Left renal cortex interstitium (tissue), 4 donors: ENCODE measurements at regions not wholly inside any gene's neighbourhood (a gene's known extent, or its start where the extent isn't known, plus 50 kb on each side); places are given as distances from the start of the nearest gene placed in this dataset.
A peak's percentile ranks its signal among the peaks of the same experiment; 100 is the strongest.

Experiments
- DNase-seq, 4 donors: peaks; one replicate each; pipeline ENCODE4 v3.0.0-alpha.2; 2013; ENCODE audit warnings: low read depth in 4 of 4, low spot score in 2 of 4, missing footprints in 1 of 4

GRCh38 chr13:74084375-74084935, 49.7 kb downstream of the KLF12 start:
- DNase-seq: no peak

DNA sequence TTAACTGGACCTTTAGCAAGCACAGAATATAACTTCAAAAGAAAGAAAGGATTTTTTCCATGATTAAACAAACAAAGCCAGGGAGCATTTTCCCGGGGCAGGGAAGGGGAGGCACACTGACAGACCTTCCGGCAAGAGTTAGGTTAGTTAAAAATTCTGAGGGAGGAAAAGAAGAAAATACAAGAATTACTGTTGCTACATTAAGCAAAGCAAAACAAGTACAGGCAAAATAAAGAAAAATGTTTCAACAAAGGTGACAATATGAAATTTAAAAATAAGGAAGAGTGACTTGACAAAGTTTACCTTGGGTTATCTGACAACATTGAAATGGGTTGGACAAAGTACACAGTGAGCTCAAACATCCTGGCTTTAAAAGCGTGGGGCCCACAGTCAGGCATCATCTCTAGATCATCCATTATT, 51.5 kb downstream of the KLF12 start:
- DNase-seq: no peak

GRCh38 chr13:74080762-74081161, 53.4 kb downstream of the KLF12 start:
- no peak for DNase-seq

DNA sequence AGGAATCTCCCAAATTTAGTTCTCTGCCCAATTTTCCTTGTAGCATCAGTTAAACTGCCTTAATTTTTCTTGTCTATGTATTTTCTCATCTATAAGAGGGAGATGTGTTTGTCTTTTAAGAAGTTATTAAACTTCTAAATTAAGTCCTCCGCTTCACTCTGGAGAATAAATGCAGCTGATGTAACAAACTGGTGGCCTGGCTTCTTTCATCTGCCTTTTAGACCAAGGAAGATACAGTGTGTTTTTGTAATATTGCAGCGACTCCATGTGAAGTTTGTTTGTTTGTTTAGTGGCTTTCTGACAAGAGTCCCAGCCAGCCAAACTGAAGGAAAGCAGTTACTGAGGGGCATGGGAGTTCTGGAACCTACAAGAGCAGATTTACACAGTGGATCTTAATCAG, 56.4 kb downstream of the KLF12 start:
- DNase-seq: no peak

GRCh38 chr13:74077375-74077774, 56.8 kb downstream of the KLF12 start:
- no peak for DNase-seq

- no peak for DNase-seq
These were observed 59.5 kb downstream of the KLF12 start for GRCh38 chr13:74074723-74075122.

GRCh38 chr13:74073274-74073673, 60.9 kb downstream of the KLF12 start:
- no peak for DNase-seq

- no peak for DNase-seq
These were observed 63.7 kb downstream of the KLF12 start for GRCh38 chr13:74070513-74070912.

- no peak for DNase-seq
These were observed 64.1 kb downstream of the KLF12 start for GRCh38 chr13:74070065-74070464.

GRCh38 chr13:74068471-74068870, 65.7 kb downstream of the KLF12 start:
- DNase-seq: no peak

DNA sequence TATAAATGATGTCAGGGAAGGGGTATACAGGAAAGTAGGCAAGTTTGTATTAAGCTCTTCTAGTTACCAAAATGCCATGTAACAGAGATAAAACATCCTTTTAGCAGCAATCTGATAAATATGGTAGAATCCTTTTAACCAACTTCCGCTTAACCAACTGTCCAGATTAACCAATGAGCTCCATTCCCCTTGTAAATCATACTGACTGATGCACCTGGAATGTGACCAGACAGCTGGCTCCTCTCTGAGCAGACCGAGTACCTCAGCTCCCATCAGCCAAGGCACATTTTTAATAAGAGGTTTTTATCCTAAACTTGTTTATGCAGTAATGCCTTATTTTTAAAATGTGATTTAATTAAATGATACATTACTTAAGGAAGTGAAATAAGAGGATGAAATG, 66.4 kb downstream of the KLF12 start:
- no peak for DNase-seq

DNA sequence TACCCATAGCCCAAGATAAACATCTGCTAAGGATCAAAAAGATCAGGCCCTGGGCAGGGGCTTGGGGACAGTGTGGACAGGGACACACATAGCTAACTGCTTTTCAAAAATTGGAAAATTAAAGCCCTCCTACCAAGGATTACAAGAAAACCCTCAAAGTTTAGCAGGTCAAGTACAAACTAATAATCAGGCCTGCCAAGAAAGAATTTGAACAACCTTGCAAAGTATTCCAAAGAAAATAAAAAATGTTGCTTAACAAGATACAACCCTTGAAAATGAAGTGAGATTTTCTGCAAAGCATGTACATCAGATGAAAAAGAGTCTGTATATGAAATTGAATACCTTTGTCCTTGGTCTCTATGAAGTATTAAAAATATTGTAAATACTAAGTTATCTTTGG, 67.3 kb downstream of the KLF12 start:
- no peak for DNase-seq

- no peak for DNase-seq
These were observed 69.3 kb downstream of the KLF12 start for GRCh38 chr13:74064805-74065312.

DNA sequence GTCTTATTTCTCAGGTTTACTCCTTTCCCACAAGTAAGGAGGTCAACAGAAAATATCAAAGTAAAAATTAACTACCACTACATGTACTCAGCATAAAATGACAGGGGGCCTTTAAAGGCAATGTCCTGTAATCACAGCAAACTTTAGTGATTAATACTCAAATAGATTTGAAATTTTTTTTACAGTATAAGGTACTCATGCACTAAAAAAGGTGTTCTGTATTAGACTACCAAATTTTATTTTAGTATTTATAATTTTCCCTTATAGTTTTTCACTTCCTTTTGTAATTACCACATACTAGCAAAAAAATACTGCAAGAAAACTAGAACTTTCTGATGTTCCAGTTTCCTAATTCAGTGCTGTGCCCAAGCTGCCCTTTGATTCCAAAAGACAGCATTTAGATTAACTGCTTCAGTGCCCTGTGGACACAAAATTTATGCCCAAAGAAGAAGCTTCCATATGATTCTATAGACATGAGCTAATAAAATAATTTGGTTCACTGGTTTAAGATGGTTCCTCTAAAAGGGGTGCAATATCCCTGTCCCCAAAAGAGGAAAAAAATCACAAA, 70.6 kb downstream of the KLF12 start:
- DNase-seq: no peak

DNA sequence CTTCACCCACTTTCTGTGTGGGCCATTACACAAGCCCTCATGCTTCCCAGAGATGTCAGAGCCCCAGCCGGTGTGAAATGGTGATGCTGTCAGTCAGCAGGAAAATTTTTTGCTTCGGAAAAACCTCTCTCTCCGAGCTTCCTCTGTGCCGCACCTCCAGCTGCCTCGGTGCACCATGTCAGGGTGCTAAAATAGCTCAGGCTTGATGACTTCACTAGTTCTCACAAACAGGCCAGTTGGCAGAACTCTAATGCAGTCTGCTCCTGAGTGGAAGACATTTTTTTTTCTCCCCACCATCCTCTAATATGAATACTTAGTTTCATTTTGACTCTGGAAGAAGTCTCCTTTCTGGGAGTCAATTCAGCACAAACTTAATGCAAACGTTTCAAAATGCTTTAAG, 71.3 kb downstream of the KLF12 start:
- no peak for DNase-seq

DNA sequence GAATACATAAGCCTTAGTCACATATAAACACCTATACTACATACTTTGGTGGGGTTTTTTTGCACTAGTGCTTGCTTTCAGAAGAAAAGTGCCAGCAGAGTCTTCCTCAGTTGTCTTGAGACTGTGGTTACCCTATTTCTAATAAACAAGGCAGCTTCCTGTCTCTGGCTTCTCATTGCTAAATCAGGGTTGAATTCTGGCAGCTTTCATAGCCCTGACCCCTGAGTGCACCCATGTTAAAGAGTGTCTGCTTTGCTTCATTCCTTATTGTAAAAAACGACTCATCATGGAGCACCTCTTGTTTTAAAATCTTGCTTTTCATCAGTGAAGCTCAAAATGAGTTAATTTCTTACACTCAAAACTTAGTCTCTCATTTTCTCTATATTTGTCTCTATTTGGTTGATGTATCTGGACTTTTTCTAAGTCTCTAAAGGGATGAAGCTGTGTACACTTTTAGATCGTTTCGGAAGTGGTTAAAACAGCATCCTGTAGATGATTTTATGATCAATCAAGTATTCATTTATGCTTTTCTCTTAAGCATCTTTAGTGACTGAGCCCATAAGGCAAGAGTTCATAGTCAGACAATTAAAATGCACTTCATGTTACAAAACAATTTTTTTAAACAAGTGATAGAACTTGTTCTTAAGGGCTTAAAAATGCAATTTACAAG, 72.1 kb downstream of the KLF12 start:
- no peak for DNase-seq

GRCh38 chr13:74056801-74057542, 77.2 kb downstream of the KLF12 start:
- DNase-seq: no peak

- DNase-seq: no peak
These were observed 81.7 kb downstream of the KLF12 start for GRCh38 chr13:74052402-74052928.

DNA sequence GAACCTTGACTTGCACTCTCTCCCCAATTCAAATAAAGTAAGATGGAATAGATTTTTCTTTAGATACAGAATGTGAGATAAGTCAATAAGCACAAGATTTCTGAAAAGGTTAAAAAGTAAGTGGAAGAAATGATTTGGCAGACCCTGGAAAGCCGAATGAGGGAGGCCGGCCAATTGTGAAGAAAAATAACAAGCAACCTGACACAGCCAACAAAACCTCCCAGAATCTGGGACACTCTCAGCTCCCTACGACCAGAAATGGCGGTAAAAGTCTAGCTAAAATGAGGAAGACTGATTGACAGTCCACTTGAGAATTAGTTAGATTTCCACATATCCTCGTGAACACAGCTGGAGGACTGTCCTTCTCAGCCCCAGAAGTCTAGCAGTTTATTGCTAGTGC, 85.4 kb downstream of the KLF12 start:
- no peak for DNase-seq

DNA sequence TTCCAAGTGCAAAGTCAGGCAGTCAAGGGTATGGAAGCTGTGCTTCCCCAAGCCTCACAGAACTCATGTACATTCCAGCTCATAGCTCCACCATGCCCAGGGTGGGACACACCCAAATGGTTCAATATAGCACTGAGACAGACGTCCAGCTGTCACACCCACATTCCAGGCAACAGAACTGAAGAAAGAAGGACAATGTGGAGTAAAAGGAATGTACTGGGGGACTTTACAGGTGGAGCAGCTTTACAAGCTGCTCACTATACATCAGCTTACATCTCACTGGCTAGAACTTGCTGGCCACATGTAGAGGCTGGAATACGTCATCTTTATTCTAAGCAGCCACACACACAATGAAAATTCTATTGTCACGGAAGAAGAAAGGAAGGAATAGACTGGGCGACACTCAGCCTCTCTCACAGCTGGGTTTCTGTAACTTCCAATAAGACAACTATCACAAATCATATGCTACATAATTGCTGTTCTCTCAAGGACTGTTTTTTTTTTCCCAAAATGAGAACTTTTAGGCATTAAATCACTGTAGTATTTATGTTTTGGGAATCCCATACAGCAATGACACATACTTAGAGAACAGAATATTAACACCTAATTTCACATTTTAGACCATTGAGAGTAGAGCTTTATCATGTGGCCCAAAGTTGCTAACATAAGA, 86.1 kb downstream of the KLF12 start:
- DNase-seq: peak in 2 of 4 donors; percentile 28 to 35

DNA sequence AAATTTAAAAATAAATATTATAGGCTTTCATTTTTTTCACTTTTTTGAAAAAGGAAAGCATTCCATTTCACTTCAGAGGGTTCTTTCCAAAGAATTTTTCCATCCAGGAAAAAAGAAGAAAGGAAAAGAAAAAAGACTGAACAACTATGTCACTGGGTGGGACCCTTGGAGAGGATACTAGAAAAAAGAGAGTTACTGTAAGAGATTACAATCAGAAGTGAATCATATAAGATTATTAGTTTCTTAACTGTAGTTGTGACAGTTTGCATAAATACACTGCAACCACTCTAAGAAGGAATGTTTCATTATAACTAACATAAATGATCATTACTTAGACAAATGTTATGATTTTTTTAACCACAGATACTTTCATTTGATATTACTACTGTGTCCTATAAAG, 87.8 kb downstream of the KLF12 start:
- DNase-seq: no peak
